CD4-positive, alpha-beta T cell treated with Interleukin-6 at 100 ng/mL for 8 hours (primary cell): ENCODE measurements at regions not wholly inside any gene's neighbourhood (a gene's known extent, or its start where the extent isn't known, plus 50 kb on each side); places are given as distances from the start of the nearest gene placed in this dataset.
"Not testable (repeated sequence)": the region's sequence is repeated elsewhere in the genome, so short reads cannot be mapped to it uniquely, and the experiment has no call there.

Experiments
- DNase-seq: peaks from one replicate; pipeline ENCODE4 v3.0.0-alpha.2; 2020; ENCODE audit warnings: mixed read lengths, low spot score

DNA sequence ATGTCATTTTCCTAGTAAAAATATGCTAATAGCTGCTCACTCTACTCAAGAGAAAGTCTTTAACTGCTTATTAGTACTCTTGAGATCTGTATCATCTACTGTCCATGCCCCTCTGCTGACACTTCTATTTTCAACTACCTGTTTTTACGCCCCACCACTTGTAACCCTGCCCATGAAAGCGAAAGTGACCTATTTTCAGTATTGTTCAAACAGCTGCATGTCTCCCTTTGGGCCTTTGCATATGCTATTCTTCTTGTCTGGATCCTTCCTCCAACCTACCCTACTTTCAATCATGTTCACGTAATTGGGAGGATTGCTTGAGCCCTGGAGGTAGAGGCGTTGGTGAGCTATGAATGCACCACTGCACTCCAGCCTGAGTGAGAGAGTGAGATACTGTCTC lies 1481.3 kb downstream of the GATA3 start:
- no peak for DNase-seq

DNA sequence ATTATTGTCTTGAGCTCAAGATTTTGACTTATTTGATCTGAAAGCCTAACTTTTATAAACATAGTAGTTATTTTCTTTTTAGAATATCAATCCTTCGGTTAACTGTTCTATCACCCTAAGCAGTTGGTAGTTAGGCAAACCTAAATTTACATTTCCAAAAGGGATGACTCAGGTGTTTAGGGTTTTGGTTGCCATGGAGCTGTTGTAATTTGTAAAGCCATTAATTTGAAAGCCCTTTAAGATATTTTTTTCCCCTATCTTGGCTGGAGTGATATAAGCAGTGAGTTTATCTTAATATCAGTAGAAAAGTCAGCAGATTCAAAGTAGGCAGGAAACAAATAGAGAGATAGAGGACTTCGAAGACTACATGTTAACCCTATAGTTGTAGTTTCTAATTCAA lies 1472.6 kb upstream of the CELF2 start:
- DNase-seq = no peak

GRCh38 chr10:9547936-9548904 lies 1469.5 kb upstream of the CELF2 start:
- no peak for DNase-seq

GRCh38 chr10:9550810-9551209 lies 1466.9 kb upstream of the CELF2 start:
- DNase-seq = no peak

- DNase-seq = no peak
These were observed 1463.4 kb upstream of the CELF2 start for GRCh38 chr10:9554321-9554720.

DNA sequence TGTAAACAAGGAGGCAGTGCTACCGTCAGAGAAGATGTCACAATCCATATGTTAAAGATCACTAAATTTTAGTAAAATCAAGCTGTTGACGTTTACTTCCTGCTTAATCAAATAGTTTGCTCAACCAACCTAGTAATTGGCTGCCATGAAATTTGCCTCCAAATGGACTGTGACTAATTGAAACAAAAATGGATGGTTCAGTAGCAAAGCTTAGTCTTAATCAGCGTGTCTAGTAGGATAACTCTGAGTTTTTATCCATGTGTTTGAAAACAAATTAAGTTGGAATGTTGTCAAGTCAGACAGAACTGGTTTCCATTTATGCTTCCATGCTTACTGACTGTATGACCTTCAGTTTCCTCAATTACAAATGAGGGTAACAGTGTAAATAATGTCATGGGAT lies 1456.7 kb upstream of the CELF2 start:
- no peak for DNase-seq

- no peak for DNase-seq
These were observed 1455.7 kb upstream of the CELF2 start for GRCh38 chr10:9561821-9562505.

DNA sequence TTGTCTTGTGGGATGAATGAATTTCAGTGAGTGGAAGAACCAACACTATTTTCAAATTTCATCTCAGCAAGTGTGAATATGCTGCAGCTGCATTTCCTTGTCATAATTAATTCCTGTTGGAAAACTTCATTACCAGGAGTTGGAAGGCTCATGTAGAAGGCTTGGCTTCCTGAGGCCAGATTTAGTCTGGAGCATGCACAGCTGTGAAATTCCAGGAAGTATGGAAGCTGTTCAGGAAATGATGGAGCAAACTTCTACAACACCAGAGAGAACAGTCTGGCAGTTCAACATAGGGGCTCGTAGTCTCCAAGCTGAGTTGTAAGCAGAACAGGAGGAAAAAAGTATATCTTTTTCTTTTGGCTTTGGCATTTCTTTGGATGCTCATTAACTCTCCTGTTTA lies 1439.9 kb upstream of the CELF2 start:
- no peak for DNase-seq

GRCh38 chr10:9579110-9579705 lies 1438.5 kb upstream of the CELF2 start:
- no peak for DNase-seq

DNA sequence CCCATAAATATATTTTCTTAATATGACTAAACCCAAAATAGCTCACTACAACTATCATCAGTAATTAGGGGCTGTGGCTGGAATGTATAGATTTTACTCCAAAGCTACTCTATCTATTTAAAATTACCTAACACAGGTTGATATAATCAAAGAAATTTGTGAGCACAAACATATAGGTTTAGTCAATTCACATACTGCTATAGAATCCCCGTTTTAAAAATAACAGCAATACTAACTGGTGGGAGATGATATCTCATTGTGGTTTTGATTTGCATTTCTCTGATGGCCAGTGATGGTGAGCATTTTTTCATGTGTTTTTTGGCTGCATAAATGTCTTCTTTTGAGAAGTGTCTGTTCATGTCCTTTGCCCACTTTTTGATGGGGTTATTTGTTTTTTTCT lies 1434.9 kb upstream of the CELF2 start:
- DNase-seq = not testable (repeated sequence)

- no peak for DNase-seq
These were observed 1421.2 kb upstream of the CELF2 start for GRCh38 chr10:9596368-9596920.

DNA sequence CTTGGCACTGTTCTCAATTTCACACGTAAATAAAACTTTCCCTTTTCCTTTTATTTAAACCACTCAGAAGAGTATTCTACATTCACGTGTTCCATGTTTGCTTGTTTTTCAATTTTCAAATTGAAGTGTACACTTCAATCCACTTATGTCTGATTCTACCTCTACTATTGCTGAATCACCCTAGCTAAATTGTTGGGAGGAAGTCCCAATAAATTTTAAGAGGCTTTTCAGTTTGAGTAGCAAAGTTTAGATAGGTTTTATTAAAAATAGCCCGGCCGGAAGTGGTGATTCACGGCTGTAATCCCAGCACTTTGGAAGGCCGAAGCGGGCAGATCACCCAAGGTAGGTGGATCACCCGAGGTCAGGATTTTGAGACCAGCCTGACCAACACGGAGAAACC lies 1414.7 kb upstream of the CELF2 start:
- no peak for DNase-seq

- DNase-seq = no peak
These were observed 1413.7 kb upstream of the CELF2 start for GRCh38 chr10:9603972-9604371.

GRCh38 chr10:9605231-9605630 lies 1412.4 kb upstream of the CELF2 start:
- no peak for DNase-seq

GRCh38 chr10:9608602-9609001 lies 1409.1 kb upstream of the CELF2 start:
- no peak for DNase-seq

DNA sequence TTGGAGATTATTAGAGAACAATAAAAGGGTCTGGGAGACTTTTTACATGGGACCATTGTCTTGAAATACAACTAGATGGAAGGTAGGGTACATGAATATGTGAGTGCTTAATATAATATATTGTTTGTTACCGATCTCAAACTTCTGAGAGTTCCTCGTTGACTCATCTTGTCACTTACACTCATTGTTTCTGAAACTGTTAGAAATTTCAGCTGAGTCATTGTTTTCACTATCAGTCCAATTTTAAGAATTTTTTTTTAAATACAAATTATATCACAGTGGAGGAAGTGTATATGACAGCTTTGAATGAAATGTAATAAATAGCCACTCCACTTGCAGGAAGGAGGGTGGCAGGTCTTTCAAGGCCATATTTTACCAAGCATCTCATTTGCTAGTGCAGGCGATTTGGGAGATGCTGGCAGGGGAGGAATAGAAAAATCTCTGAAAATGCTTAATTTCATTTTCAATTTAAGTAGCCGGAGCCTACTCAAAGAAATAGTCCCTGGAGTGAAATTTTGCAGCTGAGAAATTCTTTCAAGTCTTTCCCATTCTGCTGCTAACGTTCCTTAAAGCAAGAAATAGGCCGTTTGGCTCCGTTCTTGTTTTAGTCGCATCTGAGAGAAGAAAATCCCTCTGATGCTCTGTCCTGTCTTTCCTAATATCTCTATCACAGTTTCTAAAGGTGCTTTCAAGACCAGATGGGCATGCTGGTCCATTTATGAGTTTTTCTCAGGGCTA lies 1404.2 kb upstream of the CELF2 start:
- DNase-seq = no peak

- DNase-seq = no peak
These were observed 1402.5 kb upstream of the CELF2 start for GRCh38 chr10:9615189-9615588.

DNA sequence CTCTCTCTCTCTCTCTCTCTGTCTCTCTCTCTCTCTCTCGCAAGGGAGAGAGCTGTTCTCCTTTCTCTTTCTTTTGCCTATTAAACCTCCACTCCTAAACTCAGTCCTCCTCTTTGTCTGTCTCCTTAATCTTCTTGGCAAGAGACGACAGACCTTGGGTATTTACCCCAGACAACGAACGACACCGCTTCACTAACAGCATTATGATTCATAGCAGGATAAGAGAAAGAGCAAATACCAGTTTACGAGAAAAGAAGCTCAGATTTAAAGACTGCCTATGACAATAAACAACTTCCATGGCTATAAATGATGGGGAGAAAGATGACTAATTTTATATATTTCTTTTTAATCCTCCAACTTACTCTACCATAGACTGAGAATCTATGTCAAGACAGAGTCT lies 1396.5 kb upstream of the CELF2 start:
- DNase-seq = no peak

DNA sequence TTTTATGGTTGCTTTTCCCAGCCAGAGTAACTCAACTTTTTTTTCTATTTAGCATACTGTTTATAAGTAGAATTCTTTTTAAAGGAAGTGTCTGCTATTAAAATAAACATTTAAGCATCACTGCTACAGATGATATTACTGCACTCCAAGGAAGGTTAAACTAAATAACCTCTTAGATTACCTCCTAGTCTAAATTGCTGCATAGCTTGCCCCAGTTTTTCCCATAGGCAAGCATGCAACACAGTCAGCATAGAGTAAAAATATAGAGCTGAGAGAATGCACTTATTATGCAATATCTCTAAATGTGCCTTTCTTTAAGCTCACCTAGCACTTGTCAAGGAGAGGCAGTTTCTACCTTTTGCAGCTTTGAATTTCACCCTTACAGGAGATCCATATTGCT lies 1392.4 kb upstream of the CELF2 start:
- no peak for DNase-seq

- DNase-seq = no peak
These were observed 1383.2 kb upstream of the CELF2 start for GRCh38 chr10:9634466-9634865.

- DNase-seq = no peak
These were observed 1382.0 kb upstream of the CELF2 start for GRCh38 chr10:9635691-9636090.

GRCh38 chr10:9636216-9636615 lies 1381.5 kb upstream of the CELF2 start:
- DNase-seq = no peak
